CD4-positive, alpha-beta T cell treated with Interleukin-17A for 1 hour (primary cell): ENCODE measurements at regions not wholly inside any gene's neighbourhood (a gene's known extent, or its start where the extent isn't known, plus 50 kb on each side); places are given as distances from the start of the nearest gene placed in this dataset.
"Not testable (repeated sequence)": the region's sequence is repeated elsewhere in the genome, so short reads cannot be mapped to it uniquely, and the experiment has no call there.

ENCODE experiments used
- DNase-seq: peaks from one replicate; pipeline ENCODE4 v3.0.0-alpha.2; 2020

- no peak for DNase-seq
Measured at GRCh38 chr13:81874681-81875661, 1534.0 kb upstream of the SPRY2 start.

GRCh38 chr13:81874253-81874652, 1533.3 kb upstream of the SPRY2 start:
- DNase-seq: no peak

GRCh38 chr13:81872581-81872980, 1531.7 kb upstream of the SPRY2 start:
- no peak for DNase-seq

GRCh38 chr13:81871751-81872325, 1530.9 kb upstream of the SPRY2 start:
- not testable (repeated sequence) for DNase-seq

- DNase-seq: no peak
Measured at GRCh38 chr13:81848291-81848690, 1507.4 kb upstream of the SPRY2 start.

GRCh38 chr13:81846771-81847170, 1505.8 kb upstream of the SPRY2 start:
- DNase-seq: no peak

GRCh38 chr13:81821259-81821658, 1480.3 kb upstream of the SPRY2 start:
- DNase-seq: no peak

- no peak for DNase-seq
Measured at GRCh38 chr13:81800433-81800832, 1459.5 kb upstream of the SPRY2 start.

- DNase-seq: no peak
Measured at GRCh38 chr13:81795710-81796109, 1454.8 kb upstream of the SPRY2 start.

- DNase-seq: no peak
Measured at GRCh38 chr13:81791641-81792040, 1450.7 kb upstream of the SPRY2 start.

- no peak for DNase-seq
Measured at GRCh38 chr13:81781471-81781870, 1440.5 kb upstream of the SPRY2 start.

GRCh38 chr13:81779876-81780275, 1439.0 kb upstream of the SPRY2 start:
- DNase-seq: no peak

GRCh38 chr13:81778350-81778749, 1437.4 kb upstream of the SPRY2 start:
- no peak for DNase-seq

- DNase-seq: no peak
Measured at GRCh38 chr13:81773263-81773662, 1432.3 kb upstream of the SPRY2 start.

- no peak for DNase-seq
Measured at GRCh38 chr13:81771951-81772350, 1431.0 kb upstream of the SPRY2 start.

GRCh38 chr13:81770868-81771505, 1430.1 kb upstream of the SPRY2 start:
- no peak for DNase-seq

- DNase-seq: no peak
Measured at GRCh38 chr13:81762449-81762848, 1421.5 kb upstream of the SPRY2 start.

GRCh38 chr13:81760316-81760715, 1419.4 kb upstream of the SPRY2 start:
- no peak for DNase-seq

GRCh38 chr13:81757348-81757970, 1416.5 kb upstream of the SPRY2 start:
- DNase-seq: no peak

- DNase-seq: no peak
Measured at GRCh38 chr13:81745391-81745790, 1404.5 kb upstream of the SPRY2 start.

GRCh38 chr13:81738364-81738763, 1397.4 kb upstream of the SPRY2 start:
- no peak for DNase-seq

- no peak for DNase-seq
Measured at GRCh38 chr13:81726037-81726726, 1385.3 kb upstream of the SPRY2 start.

GRCh38 chr13:81722456-81722855, 1381.5 kb upstream of the SPRY2 start:
- no peak for DNase-seq
